ENCODE measurements at regions not wholly inside any gene's neighbourhood (a gene's known extent, or its start where the extent isn't known, plus 50 kb on each side); places are given as distances from the start of the nearest gene placed in this dataset.

- TF ChIP-seq CTCF (conservative IDR thresholded peaks at IDR 0.05; ENCODE audit: low read depth, low read length): no peak
- H4K20me1 ChIP-seq (ENCODE audit: insufficient read depth): no peaks in the 10 kb centered on the region
- no peak overlapping the region for H3K9ac ChIP-seq
- H3K4me2 ChIP-seq: no peak overlapping the region
- no peaks in the 10 kb centered on the region for H3K27me3 ChIP-seq (ENCODE audit: insufficient read depth, low read depth)
- H3K27ac ChIP-seq: no peak overlapping the region
- H3K79me2 ChIP-seq (ENCODE audit: insufficient read depth, low read depth): no peaks in the 10 kb centered on the region
- H3K36me3 ChIP-seq (ENCODE audit: insufficient read depth): no peaks in the 10 kb centered on the region
- H2AFZ ChIP-seq (ENCODE audit: low read depth): no peak overlapping the region
- no peak overlapping the region for H3K4me3 ChIP-seq (IDR thresholded peaks at IDR 0.05; ENCODE audit: insufficient read depth, low read depth, low read length)
- H3K4me1 ChIP-seq (ENCODE audit: low read depth, poor library complexity, severe bottlenecking): peaks cover 13% of the 10 kb centered on the region
These were observed 88.7 kb upstream of the ATP8B1 start for GRCh38 chr18:57891707-57892391.

GRCh38 chr18:57890266-57890665, 87.2 kb upstream of the ATP8B1 start:
- no peaks in the 10 kb centered on the region for H3K36me3 ChIP-seq (ENCODE audit: insufficient read depth)
- H2AFZ ChIP-seq (ENCODE audit: low read depth): no peak overlapping the region
- H3K4me2 ChIP-seq: no peak overlapping the region
- H3K27ac ChIP-seq: no peak overlapping the region
- H3K27me3 ChIP-seq (ENCODE audit: insufficient read depth, low read depth): no peaks in the 10 kb centered on the region
- H4K20me1 ChIP-seq (ENCODE audit: insufficient read depth): no peaks in the 10 kb centered on the region
- H3K79me2 ChIP-seq (ENCODE audit: insufficient read depth, low read depth): no peaks in the 10 kb centered on the region
- H3K9ac ChIP-seq: no peak overlapping the region
- no peak overlapping the region for H3K4me3 ChIP-seq (IDR thresholded peaks at IDR 0.05; ENCODE audit: insufficient read depth, low read depth, low read length)
- peaks cover 13% of the 10 kb centered on the region for H3K4me1 ChIP-seq (ENCODE audit: low read depth, poor library complexity, severe bottlenecking)
- no peak for TF ChIP-seq CTCF (conservative IDR thresholded peaks at IDR 0.05; ENCODE audit: low read depth, low read length)

GRCh38 chr18:57889841-57890240, 86.7 kb upstream of the ATP8B1 start:
- Histone ChIP-seq H3K79me2 (ENCODE audit: insufficient read depth, low read depth) (no peaks in the 10 kb centered on the region), H2AFZ (ENCODE audit: low read depth) (no peak overlapping the region), H3K4me3 (IDR thresholded peaks at IDR 0.05; ENCODE audit: insufficient read depth, low read depth, low read length) (no peak overlapping the region), H3K9ac (no peak overlapping the region), H3K36me3 (ENCODE audit: insufficient read depth) (no peaks in the 10 kb centered on the region), H4K20me1 (ENCODE audit: insufficient read depth) (no peaks in the 10 kb centered on the region), H3K27ac (no peak overlapping the region), H3K4me2 (no peak overlapping the region), H3K27me3 (ENCODE audit: insufficient read depth, low read depth) (no peaks in the 10 kb centered on the region), H3K4me1 (ENCODE audit: low read depth, poor library complexity, severe bottlenecking) (peaks cover 13% of the 10 kb centered on the region)
- TF ChIP-seq CTCF (conservative IDR thresholded peaks at IDR 0.05; ENCODE audit: low read depth, low read length): no peak

- no peaks in the 10 kb centered on the region for H4K20me1 ChIP-seq (ENCODE audit: insufficient read depth)
- H3K9ac ChIP-seq: no peak overlapping the region
- H2AFZ ChIP-seq (ENCODE audit: low read depth): no peak overlapping the region
- no peak overlapping the region for H3K4me3 ChIP-seq (IDR thresholded peaks at IDR 0.05; ENCODE audit: insufficient read depth, low read depth, low read length)
- peaks cover 13% of the 10 kb centered on the region for H3K4me1 ChIP-seq (ENCODE audit: low read depth, poor library complexity, severe bottlenecking)
- TF ChIP-seq CTCF (conservative IDR thresholded peaks at IDR 0.05; ENCODE audit: low read depth, low read length): no peak
- no peak overlapping the region for H3K4me2 ChIP-seq
- H3K79me2 ChIP-seq (ENCODE audit: insufficient read depth, low read depth): no peaks in the 10 kb centered on the region
- H3K27me3 ChIP-seq (ENCODE audit: insufficient read depth, low read depth): no peaks in the 10 kb centered on the region
- no peaks in the 10 kb centered on the region for H3K36me3 ChIP-seq (ENCODE audit: insufficient read depth)
- no peak overlapping the region for H3K27ac ChIP-seq
These were observed 84.6 kb upstream of the ATP8B1 start for GRCh38 chr18:57887543-57888383.

All from KMS-11 (cell line).